ENCODE measurements at regions not wholly inside any gene's neighbourhood (a gene's known extent, or its start where the extent isn't known, plus 50 kb on each side); places are given as distances from the start of the nearest gene placed in this dataset.

- no peaks in the 10 kb centered on the region for H3K79me2 ChIP-seq (ENCODE audit: control insufficient read depth, insufficient read depth, low read length)
- H4K20me1 ChIP-seq (replicated peaks; ENCODE audit: control insufficient read depth, extremely low read depth, insufficient read depth, low read length) = no peaks in the 10 kb centered on the region
- no peak overlapping the region for H3K4me2 ChIP-seq (ENCODE audit: insufficient read depth, low read length)
- peaks cover 0 to 3% of the 10 kb centered on the region in 2 experiments for H3K27me3 ChIP-seq (ENCODE audit: control insufficient read depth in 2 of 2, insufficient read depth in 2 of 2, low read length in 2 of 2)
- no peak overlapping the region for H3K9ac ChIP-seq (replicated peaks; ENCODE audit: extremely low read depth, insufficient read depth, low read length)
- no peak overlapping the region for H3K27ac ChIP-seq (ENCODE audit: insufficient read depth, low read depth, low read length)
- no peaks in the 10 kb centered on the region for H3K9me3 ChIP-seq (replicated peaks; ENCODE audit: control insufficient read depth, insufficient read depth, low read length)
- intact Hi-C loops (cut with micrococcal nuclease) = no loop called here
- no peak overlapping the region for H3K4me3 ChIP-seq (replicated peaks in 1 of 3; ENCODE audit: insufficient read depth in 1 of 3, low read depth in 1 of 3, low read length in 3 of 3)
- ChIA-PET POLR2A (no interaction called here), CTCF (interaction anchor here (0.9 kb wide), 1 partner anchor 10 kb away, joined by 3 read pairs; no protein-coding TSS in a partner anchor)
- peaks cover 5% of the 10 kb centered on the region for H3K4me1 ChIP-seq (ENCODE audit: control insufficient read depth, extremely low read depth, insufficient read depth, low read length)
- no TSS peak for BruUV-seq (replicated peaks)
- dilution Hi-C loops (cut with MboI; ENCODE audit: extremely low pct_ligation_motif_present, low sequenced_read_pairs) = no loop called here
- no peaks in the 10 kb centered on the region for H3K36me3 ChIP-seq (ENCODE audit: control insufficient read depth in 2 of 2, extremely low read depth in 1 of 2, insufficient read depth in 2 of 2, low read length in 2 of 2)
- no peaks in the 10 kb centered on the region for H3K9me1 ChIP-seq (replicated peaks; ENCODE audit: control insufficient read depth, extremely low read depth, insufficient read depth, low read length)
- DNase-seq (ENCODE audit: low read depth, low spot score) (no peak), FAIRE-seq (no peak)
- H2AFZ ChIP-seq (ENCODE audit: low read depth, low read length) = no peak overlapping the region
- no peak for TF ChIP-seq POLR2AphosphoS5 (IDR thresholded peaks at IDR 0.05; ENCODE audit: insufficient read depth, low read depth, low read length)
- TF ChIP-seq POLR2A (IDR thresholded peaks at IDR 0.05; ENCODE audit: low read depth, low read length) = no peak
- no peak for TF ChIP-seq EZH2 (IDR thresholded peaks at IDR 0.05; ENCODE audit: borderline replicate concordance, low read depth, low read length, severe bottlenecking)
- TF ChIP-seq JUN (IDR thresholded peaks at IDR 0.05; ENCODE audit: borderline replicate concordance, insufficient read depth, insufficient read length, low read depth) = no peak
- TF ChIP-seq, protein P1, sequence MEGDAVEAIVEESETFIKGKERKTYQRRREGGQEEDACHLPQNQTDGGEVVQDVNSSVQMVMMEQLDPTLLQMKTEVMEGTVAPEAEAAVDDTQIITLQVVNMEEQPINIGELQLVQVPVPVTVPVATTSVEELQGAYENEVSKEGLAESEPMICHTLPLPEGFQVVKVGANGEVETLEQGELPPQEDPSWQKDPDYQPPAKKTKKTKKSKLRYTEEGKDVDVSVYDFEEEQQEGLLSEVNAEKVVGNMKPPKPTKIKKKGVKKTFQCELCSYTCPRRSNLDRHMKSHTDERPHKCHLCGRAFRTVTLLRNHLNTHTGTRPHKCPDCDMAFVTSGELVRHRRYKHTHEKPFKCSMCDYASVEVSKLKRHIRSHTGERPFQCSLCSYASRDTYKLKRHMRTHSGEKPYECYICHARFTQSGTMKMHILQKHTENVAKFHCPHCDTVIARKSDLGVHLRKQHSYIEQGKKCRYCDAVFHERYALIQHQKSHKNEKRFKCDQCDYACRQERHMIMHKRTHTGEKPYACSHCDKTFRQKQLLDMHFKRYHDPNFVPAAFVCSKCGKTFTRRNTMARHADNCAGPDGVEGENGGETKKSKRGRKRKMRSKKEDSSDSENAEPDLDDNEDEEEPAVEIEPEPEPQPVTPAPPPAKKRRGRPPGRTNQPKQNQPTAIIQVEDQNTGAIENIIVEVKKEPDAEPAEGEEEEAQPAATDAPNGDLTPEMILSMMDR (IDR thresholded peaks at IDR 0.05; ENCODE audit: extremely low read depth in 1 of 2, insufficient read depth in 1 of 2, low read depth in 1 of 2, low read length in 2 of 2) = no peak
- no peak for TF ChIP-seq FOS (IDR thresholded peaks at IDR 0.05; ENCODE audit: borderline replicate concordance, insufficient read depth, low read length)
- no peak for TF ChIP-seq GATA2 (IDR thresholded peaks at IDR 0.05; ENCODE audit: insufficient read depth, insufficient read length, low read depth, low read length)
- no peak for TF ChIP-seq MYC (IDR thresholded peaks at IDR 0.05; ENCODE audit: low read depth, low read length)
- no peak for TF ChIP-seq MAX (IDR thresholded peaks at IDR 0.05; ENCODE audit: insufficient read depth, insufficient read length)
These were observed 323.5 kb upstream of the NFE2L3 start for GRCh38 chr7:25828468-25828867.
